ENCODE measurements at regions not wholly inside any gene's neighbourhood (a gene's known extent, or its start where the extent isn't known, plus 50 kb on each side); places are given as distances from the start of the nearest gene placed in this dataset.

DNA sequence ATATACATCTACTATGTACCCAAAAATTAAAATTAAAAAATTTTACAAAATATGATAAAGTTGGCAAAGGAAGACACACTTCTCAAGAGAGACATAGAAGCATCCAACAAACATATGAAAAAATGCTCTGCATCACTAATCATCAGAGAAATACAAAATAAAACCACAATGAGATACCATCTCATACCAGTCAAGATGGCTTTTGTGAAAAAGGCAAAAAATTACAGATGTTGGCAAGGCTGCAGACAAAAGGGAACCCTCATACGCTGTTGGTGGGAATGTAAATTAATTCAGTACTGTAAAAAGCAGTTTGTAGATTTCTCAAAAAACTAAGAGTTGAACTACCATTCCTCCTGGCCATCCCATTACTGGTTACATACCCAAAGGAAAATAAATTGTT is 581.7 kb upstream of the CCDC54 start:
- in situ Hi-C loops (cut with HindIII; ENCODE audit: low sequenced_read_pairs) = no loop called here
- no peak overlapping the region for H3K4me3 ChIP-seq (ENCODE audit: low read depth, low read length)
- DNase-seq (ENCODE audit: low read depth) = no peak
- TF ChIP-seq, protein P1, sequence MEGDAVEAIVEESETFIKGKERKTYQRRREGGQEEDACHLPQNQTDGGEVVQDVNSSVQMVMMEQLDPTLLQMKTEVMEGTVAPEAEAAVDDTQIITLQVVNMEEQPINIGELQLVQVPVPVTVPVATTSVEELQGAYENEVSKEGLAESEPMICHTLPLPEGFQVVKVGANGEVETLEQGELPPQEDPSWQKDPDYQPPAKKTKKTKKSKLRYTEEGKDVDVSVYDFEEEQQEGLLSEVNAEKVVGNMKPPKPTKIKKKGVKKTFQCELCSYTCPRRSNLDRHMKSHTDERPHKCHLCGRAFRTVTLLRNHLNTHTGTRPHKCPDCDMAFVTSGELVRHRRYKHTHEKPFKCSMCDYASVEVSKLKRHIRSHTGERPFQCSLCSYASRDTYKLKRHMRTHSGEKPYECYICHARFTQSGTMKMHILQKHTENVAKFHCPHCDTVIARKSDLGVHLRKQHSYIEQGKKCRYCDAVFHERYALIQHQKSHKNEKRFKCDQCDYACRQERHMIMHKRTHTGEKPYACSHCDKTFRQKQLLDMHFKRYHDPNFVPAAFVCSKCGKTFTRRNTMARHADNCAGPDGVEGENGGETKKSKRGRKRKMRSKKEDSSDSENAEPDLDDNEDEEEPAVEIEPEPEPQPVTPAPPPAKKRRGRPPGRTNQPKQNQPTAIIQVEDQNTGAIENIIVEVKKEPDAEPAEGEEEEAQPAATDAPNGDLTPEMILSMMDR (IDR thresholded peaks at IDR 0.05; ENCODE audit: low read depth, low read length, missing control alignments) = no peak

DNA sequence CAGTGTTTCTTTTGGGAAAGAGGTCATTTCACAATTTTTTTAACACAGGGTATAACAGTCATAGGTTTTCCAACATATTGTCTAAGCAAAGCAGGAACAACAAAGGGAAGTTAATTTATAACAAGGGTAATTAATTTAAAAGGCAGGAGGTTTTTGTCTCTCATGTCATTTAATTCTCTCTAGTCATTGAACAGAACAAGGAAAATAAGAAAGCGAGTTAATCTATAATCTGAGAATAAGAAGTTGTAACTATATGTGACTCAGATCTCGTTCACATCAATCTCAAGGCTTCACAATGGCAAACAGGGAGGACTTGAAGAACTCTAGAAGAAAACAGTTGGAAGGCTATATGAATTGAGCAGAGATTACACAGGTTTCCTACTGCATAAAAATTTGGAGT is 579.8 kb upstream of the CCDC54 start:
- in situ Hi-C loops (cut with HindIII; ENCODE audit: low sequenced_read_pairs) = no loop called here

DNA sequence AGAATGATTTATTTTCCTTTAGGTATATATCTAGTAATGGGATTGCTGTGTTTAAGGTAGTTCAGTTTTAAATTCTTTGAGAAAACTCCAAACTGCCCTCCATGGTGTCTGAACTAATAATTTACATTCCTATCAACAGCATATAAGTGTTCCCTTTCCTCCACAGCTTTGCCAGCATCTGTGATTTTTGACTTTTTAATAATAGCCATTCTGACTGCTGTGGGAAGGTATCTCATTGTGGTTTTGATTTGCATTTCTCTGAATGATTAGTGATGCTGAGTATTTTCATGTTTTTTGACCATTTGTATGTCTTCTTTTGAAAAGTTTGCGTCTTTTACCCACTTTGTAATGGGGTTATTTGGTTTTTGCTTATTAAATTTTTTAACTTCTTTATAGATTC is 571.6 kb upstream of the CCDC54 start:
- in situ Hi-C loops (cut with HindIII; ENCODE audit: low sequenced_read_pairs) = no loop called here
- no peak for DNase-seq (ENCODE audit: low read depth)
- TF ChIP-seq, protein P1 (IDR thresholded peaks at IDR 0.05; ENCODE audit: low read depth, low read length, missing control alignments) = no peak
- no peak overlapping the region for H3K4me3 ChIP-seq (ENCODE audit: low read depth, low read length)

More for the DNA sequence above, 579.8 kb upstream of the CCDC54 start:
- H3K4me3 ChIP-seq (ENCODE audit: low read depth, low read length) = no peak overlapping the region
- no peak for DNase-seq (ENCODE audit: low read depth)
- TF ChIP-seq, protein P1 (IDR thresholded peaks at IDR 0.05; ENCODE audit: low read depth, low read length, missing control alignments) = no peak

DNA sequence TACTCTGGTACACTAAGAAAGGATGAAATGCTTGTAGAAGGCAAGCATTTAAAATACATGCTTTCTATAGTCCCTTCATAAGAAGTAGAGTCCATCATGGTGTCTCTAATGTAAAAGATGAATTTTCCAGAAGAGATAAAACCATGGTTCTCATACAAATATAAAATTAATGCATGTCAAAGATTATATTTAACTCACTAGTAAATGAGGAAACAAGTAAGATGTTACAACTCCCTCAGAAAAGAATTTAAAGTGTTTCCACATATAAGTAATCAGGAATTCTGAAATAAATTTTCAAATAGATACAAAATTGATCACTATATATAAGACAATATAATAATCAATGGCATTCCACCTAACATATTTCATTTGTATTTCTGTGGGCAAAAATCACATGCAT is 570.3 kb upstream of the CCDC54 start:
- DNase-seq (ENCODE audit: low read depth) = no peak
- no peak overlapping the region for H3K4me3 ChIP-seq (ENCODE audit: low read depth, low read length)
- TF ChIP-seq, protein P1 (IDR thresholded peaks at IDR 0.05; ENCODE audit: low read depth, low read length, missing control alignments) = no peak
- in situ Hi-C loops (cut with HindIII; ENCODE audit: low sequenced_read_pairs) = no loop called here

DNA sequence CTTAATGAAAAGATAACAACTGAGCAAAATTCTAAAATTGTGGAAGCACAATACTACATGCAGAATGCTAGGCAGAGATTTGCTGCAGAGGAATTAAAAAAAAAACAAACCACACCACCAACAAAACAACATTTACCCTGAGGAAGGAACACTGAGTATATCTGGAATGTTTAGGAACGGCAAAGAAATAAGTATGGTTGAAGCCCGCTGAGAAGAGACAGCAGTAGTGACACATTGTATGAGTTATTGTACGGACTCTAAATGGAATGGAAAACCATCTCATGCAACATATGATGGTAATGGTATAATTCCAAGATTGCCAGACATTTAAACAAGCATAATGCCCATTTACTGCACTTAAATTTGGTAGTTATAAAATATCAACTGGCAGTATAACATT is 568.2 kb upstream of the CCDC54 start:
- no peak for DNase-seq (ENCODE audit: low read depth)
- TF ChIP-seq, protein P1 (IDR thresholded peaks at IDR 0.05; ENCODE audit: low read depth, low read length, missing control alignments) = no peak
- in situ Hi-C loops (cut with HindIII; ENCODE audit: low sequenced_read_pairs) = no loop called here
- no peak overlapping the region for H3K4me3 ChIP-seq (ENCODE audit: low read depth, low read length)

DNA sequence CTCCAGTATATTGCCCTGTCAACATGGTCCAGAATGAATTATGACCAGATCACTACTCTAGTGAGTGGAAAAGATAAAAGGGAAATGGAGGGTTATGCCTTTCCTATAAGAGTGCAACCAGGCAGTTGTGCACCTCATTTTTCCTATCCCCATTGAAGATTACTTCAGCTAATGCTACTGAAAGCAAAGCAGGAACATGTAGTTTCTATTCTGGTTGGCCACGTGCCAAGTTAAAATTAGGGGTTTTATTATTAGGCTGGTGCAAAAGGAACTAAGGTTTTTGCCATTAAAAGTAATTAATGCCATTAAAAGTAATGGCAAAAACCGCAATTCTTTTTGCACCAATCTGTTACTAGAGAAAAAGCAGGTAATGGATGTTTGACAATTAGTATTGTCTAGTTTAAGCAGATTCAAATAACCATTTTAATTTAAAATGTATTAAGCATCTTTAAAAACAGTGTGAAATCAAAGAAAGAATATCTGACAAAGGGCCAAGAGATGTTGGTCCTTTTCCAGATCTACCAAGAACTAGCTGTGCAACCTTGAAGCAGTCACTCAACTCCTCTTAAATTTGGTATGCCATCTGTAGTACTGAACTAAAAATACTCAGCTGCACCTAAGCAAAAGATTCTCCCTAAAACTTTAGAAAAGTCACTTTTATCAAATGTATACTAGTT is 567.5 kb upstream of the CCDC54 start:
- in situ Hi-C loops (cut with HindIII; ENCODE audit: low sequenced_read_pairs) = no loop called here
- TF ChIP-seq, protein P1 (IDR thresholded peaks at IDR 0.05; ENCODE audit: low read depth, low read length, missing control alignments) = no peak
- DNase-seq (ENCODE audit: low read depth) = no peak
- H3K4me3 ChIP-seq (ENCODE audit: low read depth, low read length) = no peak overlapping the region

All from astrocyte of the cerebellum (primary cell).